HCT116 (cell line): ENCODE measurements at regions not wholly inside any gene's neighbourhood (a gene's known extent, or its start where the extent isn't known, plus 50 kb on each side); places are given as distances from the start of the nearest gene placed in this dataset.

Source experiments
- ATAC-seq: fragments of 200-7000 bp; cut with Tn5 transposase; 2 replicates; pipeline ENCODE4 v1.9.1; 2020; ENCODE audit warnings: mild to moderate bottlenecking, moderate library complexity
- BruUV-seq: library from RNA; stranded (reverse); fragments of 400-500 nt; replicated peaks from 2 replicates; lab custom pipeline; 2021; lab: Mats Ljungman, UMichigan
- CTCF ChIA-PET: fragments of 300-600 bp; sonication (Branson Sonifier 250); formaldehyde crosslinking; loops from one replicate; lab custom pipeline; 2021; ENCODE audit warnings: antibody characterized with exemption; lab: Charles Lee
- POLR2A ChIA-PET: fragments of 300-600, 350-600 bp; sonication (Branson Sonifier 250); formaldehyde crosslinking; loops from one replicate; lab custom pipeline; 2021; ENCODE audit warnings: antibody characterized with exemption; lab: Charles Lee
- RAD21 ChIA-PET, 2 experiments: fragments of 300-600 bp; sonication (Branson Sonifier 250); formaldehyde crosslinking; loops; one replicate each; lab custom pipeline; 2023; ENCODE audit warnings: low total read pairs in 2 of 2; ENCODE audit not compliant: uncharacterized antibody in 2 of 2, unreplicated experiment in 2 of 2, low non-redundant PET in 1 of 2; lab: Charles Lee
- DNase-seq: peaks from one replicate; pipeline ENCODE4 v3.0.0-alpha.2; 2010; ENCODE audit warnings: low read depth, low spot score
- H2AFZ ChIP-seq: fragments of 200-600 bp; shearing (Covaris generic), sonication (generic); 2 replicates; pipeline ENCODE4 v1.6.1; 2017; ENCODE audit warnings: low read depth, mixed run types, mixed read lengths, antibody characterized with exemption, low read length; ENCODE audit not compliant: poor library complexity, severe bottlenecking
- H3K27ac ChIP-seq: 2 replicates; pipeline ENCODE4 v1.5.1; 2012; ENCODE audit warnings: low read depth, low read length
- H3K27me3 ChIP-seq: fragments of 200-600 bp; sonication (generic); 2 replicates; pipeline ENCODE4 v1.6.1; 2016; ENCODE audit warnings: mixed run types, low read length, mixed read lengths; ENCODE audit not compliant: insufficient read depth
- H3K36me3 ChIP-seq, 2 experiments: fragments of 200-500 bp in 1 of 2; fragments of 200-600 bp in 1 of 2; sonication (Bioruptor generic) in 1 of 2; sonication (generic) in 1 of 2; 2 replicates each; pipeline versions ENCODE4 v1.5.1 to v1.6.1; 2014 to 2016; ENCODE audit warnings: low read length in 2 of 2, inconsistent platforms in 1 of 2, mixed read lengths in 1 of 2, mixed run types in 1 of 2; ENCODE audit not compliant: insufficient read depth in 2 of 2, control insufficient read depth in 1 of 2
- H3K4me1 ChIP-seq, 2 experiments: fragments of 200-600 bp in 1 of 2; sonication (generic) in 1 of 2; 2 replicates each; pipeline versions ENCODE4 v1.5.1 to v1.6.1; 2012 to 2017; ENCODE audit warnings: low read length in 2 of 2, inconsistent platforms in 1 of 2, mild to moderate bottlenecking in 1 of 2, mixed read lengths in 1 of 2, mixed run types in 1 of 2, moderate library complexity in 1 of 2; ENCODE audit not compliant: insufficient read depth in 2 of 2, control insufficient read depth in 1 of 2
- H3K4me2 ChIP-seq: fragments of 200-600 bp; sonication (generic); 2 replicates; pipeline ENCODE4 v1.6.1; 2017; ENCODE audit warnings: mixed run types, low read length, mixed read lengths
- H3K4me3 ChIP-seq, 2 experiments: fragments of 200-600 bp in 1 of 2; sonication (generic) in 1 of 2; replicated peaks in 1 of 2; 2 replicates each; pipeline ENCODE4 v1.5.1; 2011 to 2016; ENCODE audit warnings: low read length in 2 of 2, control low read depth in 1 of 2, low read depth in 1 of 2, mild to moderate bottlenecking in 1 of 2, mixed read lengths in 1 of 2, mixed run types in 1 of 2
- H3K79me2 ChIP-seq: fragments of 200-600 bp; sonication (generic); 2 replicates; pipeline ENCODE4 v1.6.1; 2017; ENCODE audit warnings: mild to moderate bottlenecking, mixed run types, low read length, moderate library complexity, mixed read lengths; ENCODE audit not compliant: insufficient read depth
- H3K9ac ChIP-seq: fragments of 200-600 bp; sonication (generic); 2 replicates; pipeline ENCODE4 v1.6.1; 2016; ENCODE audit warnings: low read length, mixed read lengths
- H3K9me2 ChIP-seq: fragments of 200-600 bp; sonication (generic), shearing (Covaris generic); 2 replicates; pipeline ENCODE4 v1.6.1; 2017; ENCODE audit warnings: mixed run types, mild to moderate bottlenecking, moderate library complexity; ENCODE audit not compliant: insufficient read depth
- H3K9me3 ChIP-seq, 2 experiments: fragments of 200-500 bp in 1 of 2; fragments of 200-600 bp in 1 of 2; sonication (Bioruptor generic) in 1 of 2; sonication (generic) in 1 of 2; 2 replicates each; pipeline ENCODE4 v1.6.1; 2014 to 2017; ENCODE audit warnings: low read length in 2 of 2, mixed read lengths in 2 of 2, inconsistent platforms in 1 of 2, low read depth in 1 of 2, mild to moderate bottlenecking in 1 of 2, mixed run types in 1 of 2, moderate library complexity in 1 of 2; ENCODE audit not compliant: control insufficient read depth in 1 of 2, insufficient read depth in 1 of 2
- H4K20me1 ChIP-seq: fragments of 200-600 bp; sonication (generic), shearing (Covaris generic); 2 replicates; pipeline ENCODE4 v1.6.1; 2017; ENCODE audit warnings: mixed run types, mild to moderate bottlenecking, moderate library complexity; ENCODE audit not compliant: insufficient read depth
- CEBPB ChIP-seq: IDR thresholded peaks from 2 replicates; pipeline ENCODE4 v1.6.1; 2012; ENCODE audit warnings: low read depth
- FOSL1 ChIP-seq: IDR thresholded peaks from 2 replicates; pipeline ENCODE4 v1.6.1; 2012; ENCODE audit warnings: low read depth
- SRF ChIP-seq: IDR thresholded peaks from 2 replicates; pipeline ENCODE4 v1.6.1; 2012; ENCODE audit warnings: low read depth
- TCF7L2 ChIP-seq: IDR thresholded peaks from 2 replicates; pipeline ENCODE4 v1.7.0; 2011; ENCODE audit warnings: borderline replicate concordance, inconsistent platforms; ENCODE audit not compliant: insufficient read depth, insufficient read length; ENCODE audit errors: extremely low read depth
- ZFX ChIP-seq: fragments of 450-650 bp; IDR thresholded peaks from 2 replicates; pipeline ENCODE4 v1.6.1; 2017
- intact Hi-C: fragments of 100-400 bp; cut with micrococcal nuclease; formaldehyde crosslinking; loops from 2 replicates; pipeline ENCODE4 v1.10.0; 2022
- TF ChIP-seq, protein P1 (sequence below): IDR thresholded peaks from 2 replicates; pipeline ENCODE4 v1.6.1; 2012; ENCODE audit warnings: low read depth

DNA sequence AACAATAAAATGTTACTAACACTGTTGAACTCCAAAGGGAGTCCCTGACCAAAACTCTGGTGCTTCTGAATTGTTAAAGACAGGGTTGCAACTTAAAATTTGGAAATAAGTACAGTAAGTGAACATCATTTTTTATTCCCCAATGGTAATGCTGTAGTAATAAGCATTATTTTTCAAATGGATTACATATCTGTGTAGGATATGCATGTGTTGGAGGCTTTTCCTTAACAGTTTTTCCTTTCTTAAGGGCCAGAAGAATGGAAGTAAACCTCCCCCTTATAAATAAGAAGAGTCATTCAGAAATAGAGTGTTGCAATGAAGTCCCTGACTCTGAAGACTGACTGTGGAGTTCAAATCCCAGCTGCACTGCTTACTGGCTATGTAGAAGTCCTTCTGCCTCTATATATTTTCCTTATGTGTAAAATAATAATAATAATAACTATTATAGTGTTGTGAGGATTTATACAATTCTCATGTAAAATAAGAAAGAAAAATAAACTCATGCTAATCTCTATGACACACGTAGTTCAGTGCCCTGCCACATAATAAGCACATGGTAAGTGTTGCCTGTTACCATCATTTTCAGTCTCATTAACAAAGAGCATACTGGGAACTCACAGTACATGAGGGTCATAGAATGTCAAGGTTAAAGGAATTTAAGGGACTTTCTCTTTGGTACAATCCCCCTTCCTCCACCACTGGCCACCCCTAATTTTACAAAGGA is 129.8 kb upstream of the SMLR1 start:
- peak overlapping the region in 1 of 2 experiments; percentile 12; a peak in 2 of 4 replicates for H3K4me3 ChIP-seq
- peak overlapping the region; percentile 46 for H3K4me2 ChIP-seq
- CTCF ChIA-PET = interaction anchor here (0.6 to 1.9 kb wide), 22 partner anchors 8 to 659 kb away, joined by 3 to 31 read pairs (median 5); partner anchors contain the start of gene TMEM200A
- H3K9ac ChIP-seq = no peak overlapping the region
- H3K27ac ChIP-seq = no peak overlapping the region
- no peaks in the 10 kb centered on the region for H4K20me1 ChIP-seq
- RAD21 ChIA-PET = interaction anchor here (0.7 to 1.4 kb wide), 7 partner anchors 21 to 493 kb away, joined by 3 to 5 read pairs (median 5); no protein-coding TSS in a partner anchor
- H2AFZ ChIP-seq = peak overlapping the region; percentile 94
- H3K4me1 ChIP-seq = peaks cover 0 to 8% of the 10 kb centered on the region in 2 experiments; a peak in 1 of 4 replicates
- TF ChIP-seq TCF7L2 (no peak), CEBPB (no peak), FOSL1 (no peak), ZFX (no peak), SRF (no peak)
- TF ChIP-seq, protein P1, sequence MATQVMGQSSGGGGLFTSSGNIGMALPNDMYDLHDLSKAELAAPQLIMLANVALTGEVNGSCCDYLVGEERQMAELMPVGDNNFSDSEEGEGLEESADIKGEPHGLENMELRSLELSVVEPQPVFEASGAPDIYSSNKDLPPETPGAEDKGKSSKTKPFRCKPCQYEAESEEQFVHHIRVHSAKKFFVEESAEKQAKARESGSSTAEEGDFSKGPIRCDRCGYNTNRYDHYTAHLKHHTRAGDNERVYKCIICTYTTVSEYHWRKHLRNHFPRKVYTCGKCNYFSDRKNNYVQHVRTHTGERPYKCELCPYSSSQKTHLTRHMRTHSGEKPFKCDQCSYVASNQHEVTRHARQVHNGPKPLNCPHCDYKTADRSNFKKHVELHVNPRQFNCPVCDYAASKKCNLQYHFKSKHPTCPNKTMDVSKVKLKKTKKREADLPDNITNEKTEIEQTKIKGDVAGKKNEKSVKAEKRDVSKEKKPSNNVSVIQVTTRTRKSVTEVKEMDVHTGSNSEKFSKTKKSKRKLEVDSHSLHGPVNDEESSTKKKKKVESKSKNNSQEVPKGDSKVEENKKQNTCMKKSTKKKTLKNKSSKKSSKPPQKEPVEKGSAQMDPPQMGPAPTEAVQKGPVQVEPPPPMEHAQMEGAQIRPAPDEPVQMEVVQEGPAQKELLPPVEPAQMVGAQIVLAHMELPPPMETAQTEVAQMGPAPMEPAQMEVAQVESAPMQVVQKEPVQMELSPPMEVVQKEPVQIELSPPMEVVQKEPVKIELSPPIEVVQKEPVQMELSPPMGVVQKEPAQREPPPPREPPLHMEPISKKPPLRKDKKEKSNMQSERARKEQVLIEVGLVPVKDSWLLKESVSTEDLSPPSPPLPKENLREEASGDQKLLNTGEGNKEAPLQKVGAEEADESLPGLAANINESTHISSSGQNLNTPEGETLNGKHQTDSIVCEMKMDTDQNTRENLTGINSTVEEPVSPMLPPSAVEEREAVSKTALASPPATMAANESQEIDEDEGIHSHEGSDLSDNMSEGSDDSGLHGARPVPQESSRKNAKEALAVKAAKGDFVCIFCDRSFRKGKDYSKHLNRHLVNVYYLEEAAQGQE = no peak
- intact Hi-C loops = no loop called here
- H3K79me2 ChIP-seq = no peaks in the 10 kb centered on the region
- no TSS peak for BruUV-seq
- DNase-seq (no peak), ATAC-seq (peak; percentile 83)
- no peaks in the 10 kb centered on the region for H3K36me3 ChIP-seq
- no peaks in the 10 kb centered on the region for H3K9me3 ChIP-seq
- no peaks in the 10 kb centered on the region for H3K27me3 ChIP-seq
- H3K9me2 ChIP-seq = no peaks in the 10 kb centered on the region
- POLR2A ChIA-PET = no interaction called here
